A549 (cell line): ENCODE measurements at regions not wholly inside any gene's neighbourhood (a gene's known extent, or its start where the extent isn't known, plus 50 kb on each side); places are given as distances from the start of the nearest gene placed in this dataset.
"Not testable (repeated sequence)": the region's sequence is repeated elsewhere in the genome, so short reads cannot be mapped to it uniquely, and the experiment has no call there.

Experiments used
- REST ChIP-seq: fragments of 200-600 bp; sonication (generic); IDR thresholded peaks from 2 replicates; pipeline ENCODE4 v1.6.1; 2016; ENCODE audit warnings: antibody characterized with exemption, mild to moderate bottlenecking, moderate library complexity
- RNF2 ChIP-seq: fragments of 200-600 bp; sonication (generic); IDR thresholded peaks from 2 replicates; pipeline ENCODE4 v1.6.1; 2016; ENCODE audit warnings: low read depth, mild to moderate bottlenecking, antibody characterized with exemption, moderate library complexity, borderline replicate concordance

DNA sequence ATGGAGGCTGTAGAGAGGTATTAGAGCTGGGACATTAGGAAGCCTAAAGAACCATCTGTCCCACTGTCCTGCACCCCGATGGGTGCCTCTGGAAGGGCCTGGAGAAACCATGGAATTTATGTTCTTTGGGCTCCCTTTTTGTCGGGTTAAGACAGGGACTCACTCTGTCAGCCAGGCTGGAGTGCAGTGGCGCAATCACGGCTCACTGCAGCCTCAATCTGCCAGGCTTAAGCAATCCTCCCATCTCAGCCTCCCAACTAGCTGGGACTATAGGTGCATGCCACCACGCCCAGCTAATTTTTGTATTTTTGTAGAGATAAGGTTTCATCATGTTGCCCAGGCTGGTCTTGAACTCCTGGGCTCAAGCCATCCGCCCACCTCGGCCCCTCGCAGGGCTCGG lies 78.2 kb upstream of the KDM7A start:
- TF ChIP-seq REST, RNF2: not testable (repeated sequence)
